Mucosa of gallbladder (tissue), 1 donor: ENCODE measurements at regions not wholly inside any gene's neighbourhood (a gene's known extent, or its start where the extent isn't known, plus 50 kb on each side); places are given as distances from the start of the nearest gene placed in this dataset.
"Not testable (repeated sequence)": the region's sequence is repeated elsewhere in the genome, so short reads cannot be mapped to it uniquely, and the experiment has no call there.

Source experiments
- DNase-seq: peaks from one replicate; pipeline ENCODE4 v3.0.0-alpha.2; 2020; ENCODE audit warnings: low spot score
- donor health status: DM: no; HTN: no; CAD: no.

DNA sequence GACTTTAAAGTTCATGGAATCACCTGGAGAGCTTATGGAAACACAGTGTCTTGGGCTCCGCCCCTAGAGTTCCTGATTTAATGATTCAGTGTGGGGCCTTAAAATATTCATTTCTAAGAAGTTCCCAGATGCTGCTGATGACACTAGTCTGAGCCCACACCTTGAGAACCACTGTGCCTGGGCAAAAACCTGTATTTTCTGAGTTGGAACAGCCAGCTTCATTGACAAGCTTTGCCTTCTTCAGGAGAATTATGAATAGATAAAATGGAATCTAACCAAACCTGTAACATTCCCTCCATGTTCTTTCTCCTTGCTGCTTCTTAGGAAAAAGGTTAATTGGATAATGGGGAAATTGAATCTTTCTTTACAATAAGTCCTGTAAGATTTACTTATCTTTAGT, 490.7 kb downstream of the DIPK2A start:
- DNase-seq, result no peak

DNA sequence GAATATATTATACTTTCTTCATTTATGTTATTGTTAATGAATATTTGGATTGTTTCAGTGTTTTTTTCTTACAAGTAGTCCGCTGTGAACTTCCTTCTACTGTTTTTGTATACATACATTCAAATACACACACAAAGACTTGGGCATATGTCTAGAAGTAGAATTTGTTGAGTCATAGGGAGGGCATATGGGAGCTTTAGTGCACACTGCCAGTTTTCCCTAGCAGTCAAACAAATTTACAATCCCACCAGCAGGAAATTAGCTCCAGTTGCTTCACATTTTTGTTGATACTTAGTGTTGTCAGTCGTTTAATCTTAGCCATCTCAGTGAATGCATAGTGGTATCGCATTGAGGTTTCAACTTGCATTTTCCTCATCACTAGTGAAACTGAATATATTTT, 492.3 kb downstream of the DIPK2A start:
- DNase-seq, result no peak

DNA sequence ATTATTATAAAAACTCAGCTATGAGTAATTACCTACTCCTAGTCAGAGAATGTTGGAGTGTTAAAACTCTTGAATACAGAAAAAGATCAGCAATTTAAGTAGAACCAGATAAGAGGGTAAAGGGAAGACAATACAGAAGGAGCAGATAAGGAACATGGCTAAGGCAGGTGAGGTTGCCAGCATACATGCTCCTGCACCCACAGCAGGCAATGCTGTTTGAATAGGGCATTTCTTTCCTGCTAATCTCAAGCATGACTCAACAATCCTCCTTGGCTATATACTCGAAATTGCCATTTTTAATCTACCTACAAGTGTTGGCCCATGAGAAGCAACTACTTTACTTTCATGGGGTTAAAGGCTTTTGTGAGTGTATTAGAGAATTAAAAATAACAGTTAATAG, 494.5 kb downstream of the DIPK2A start:
- DNase-seq, result no peak

DNA sequence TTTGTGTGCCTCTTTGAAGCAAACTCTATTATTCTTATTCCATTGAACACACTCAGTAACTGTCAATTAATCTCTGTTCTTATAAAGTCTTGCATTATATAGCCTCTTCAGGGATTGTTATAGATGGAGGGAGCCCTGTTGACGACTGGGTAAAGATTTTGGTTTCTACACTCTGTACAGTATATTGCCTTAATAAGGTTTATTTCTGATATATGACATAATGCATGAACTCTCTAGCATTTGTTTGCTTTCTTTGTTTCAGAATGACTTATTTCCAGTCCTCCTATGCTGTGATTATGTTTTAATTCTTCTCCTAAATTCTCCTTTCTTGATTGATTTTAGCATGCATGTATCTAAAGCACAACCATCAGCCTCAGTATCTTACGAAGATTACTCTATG, 494.9 kb downstream of the DIPK2A start:
- DNase-seq, result no peak

DNA sequence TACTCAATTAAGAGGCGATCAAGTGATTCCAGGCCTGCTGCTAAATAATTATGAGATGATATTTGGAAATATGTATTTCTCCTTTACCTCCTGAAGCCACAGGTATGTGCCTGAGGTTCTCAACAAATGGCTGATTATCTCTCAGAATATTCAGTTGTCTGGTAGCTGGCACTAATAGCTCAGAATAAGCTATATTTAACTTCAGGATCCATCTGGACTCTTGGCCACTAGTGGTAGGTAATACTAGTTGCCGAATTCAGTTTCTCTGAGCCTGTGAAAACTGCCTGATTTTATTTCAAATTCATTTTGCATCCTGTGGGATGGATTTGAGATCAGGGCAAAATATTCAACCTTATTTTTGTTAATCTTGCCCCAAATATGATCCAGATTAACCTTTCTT, 499.0 kb downstream of the DIPK2A start:
- no peak for DNase-seq

DNA sequence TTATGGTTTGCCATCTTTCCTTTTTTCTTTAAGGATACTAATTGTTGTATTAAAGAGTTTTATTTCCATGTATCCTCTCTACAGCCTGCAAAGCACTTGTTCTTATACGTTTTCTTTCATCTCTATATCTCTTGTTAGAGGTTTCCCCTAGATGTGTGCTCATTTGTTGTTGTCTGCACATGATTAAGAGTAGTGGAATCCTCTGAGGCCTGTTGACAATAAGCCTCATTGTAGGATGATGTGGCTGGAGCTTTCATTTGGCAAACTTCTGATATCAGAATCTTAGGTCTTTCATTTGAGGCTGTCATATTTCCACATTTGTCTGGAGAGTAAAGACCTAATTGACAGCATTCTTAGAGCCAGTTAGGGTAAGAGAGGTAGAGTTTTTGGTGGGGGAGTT, 506.0 kb downstream of the DIPK2A start:
- no peak for DNase-seq

DNA sequence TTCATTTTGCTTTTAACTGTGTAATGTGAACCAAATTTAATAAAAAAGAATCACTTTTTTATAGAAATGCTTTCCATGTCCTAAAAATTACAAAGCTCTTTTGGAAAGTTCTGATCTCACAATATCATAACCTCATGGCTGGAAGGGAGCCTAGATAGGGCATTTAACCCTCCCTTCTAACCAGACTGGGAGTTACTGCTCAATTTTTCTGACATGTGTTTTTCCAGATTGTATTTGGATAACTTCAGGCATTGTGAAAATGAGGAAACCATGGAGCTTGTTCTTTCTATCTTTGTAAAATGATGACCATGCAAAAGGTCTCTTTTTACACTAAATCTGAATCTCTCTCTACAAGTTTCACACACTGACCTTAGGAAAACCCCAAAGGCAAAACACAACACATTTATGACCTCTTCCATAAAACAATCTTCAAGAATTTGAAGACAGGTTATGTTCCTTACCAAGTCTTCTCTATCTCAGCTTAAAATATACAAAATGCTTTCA, 508.8 kb downstream of the DIPK2A start:
- DNase-seq, result no peak

DNA sequence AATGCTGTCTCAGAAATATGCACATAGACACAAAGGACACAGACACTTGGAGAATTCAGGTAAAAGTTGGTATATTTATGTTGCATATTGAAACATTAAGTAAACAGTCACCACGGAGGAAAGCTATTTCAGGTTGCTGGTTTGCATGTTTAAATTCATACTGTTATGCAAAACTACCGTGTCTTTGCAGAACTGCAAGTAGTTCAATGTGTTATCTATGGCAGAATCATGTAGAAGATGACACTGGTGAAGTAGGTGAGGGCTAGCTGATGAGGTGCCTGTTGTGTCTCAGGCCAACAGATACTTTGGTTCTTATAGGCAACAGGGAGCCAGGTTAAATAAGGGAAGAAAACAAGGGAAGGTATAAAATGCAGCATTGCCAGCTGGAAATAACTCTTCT, 511.3 kb downstream of the DIPK2A start:
- DNase-seq, result no peak

DNA sequence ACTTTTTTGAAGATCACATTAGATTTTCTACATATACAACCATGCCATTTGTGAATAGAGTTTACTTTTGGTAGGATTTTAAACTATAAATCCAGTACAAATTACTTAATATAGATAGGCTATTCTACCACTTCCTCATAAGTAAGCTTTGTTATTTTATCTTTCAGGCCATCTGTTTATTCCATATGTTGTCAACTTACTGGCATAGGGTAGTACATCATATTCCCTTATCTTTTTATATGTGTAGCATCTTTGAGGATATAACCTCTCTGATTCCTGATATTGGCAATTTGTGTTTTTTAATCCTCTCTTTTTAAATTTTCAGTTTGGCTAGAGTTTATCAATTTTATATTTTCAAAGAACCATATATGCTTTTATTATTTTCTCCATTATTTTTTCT, 515.4 kb downstream of the DIPK2A start:
- no peak for DNase-seq

DNA sequence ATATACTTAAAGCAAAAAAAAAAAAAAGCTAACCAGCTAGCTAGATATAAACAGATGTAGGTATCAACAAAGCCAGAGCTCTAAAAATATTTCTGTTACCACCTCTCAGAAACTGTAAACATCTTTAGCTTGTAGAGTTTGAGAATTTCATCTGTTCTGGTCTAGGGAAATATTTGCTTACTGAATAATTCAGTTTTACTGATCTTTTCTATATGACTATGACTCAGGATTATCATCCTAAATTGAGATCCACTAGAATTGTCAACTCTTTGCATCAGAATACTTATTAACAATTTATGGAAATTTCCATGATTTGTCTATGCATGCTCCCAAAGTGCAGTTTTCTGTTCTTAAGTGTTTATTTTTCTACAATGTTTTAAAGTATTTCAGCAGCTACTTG, 517.3 kb downstream of the DIPK2A start:
- DNase-seq, result no peak

DNA sequence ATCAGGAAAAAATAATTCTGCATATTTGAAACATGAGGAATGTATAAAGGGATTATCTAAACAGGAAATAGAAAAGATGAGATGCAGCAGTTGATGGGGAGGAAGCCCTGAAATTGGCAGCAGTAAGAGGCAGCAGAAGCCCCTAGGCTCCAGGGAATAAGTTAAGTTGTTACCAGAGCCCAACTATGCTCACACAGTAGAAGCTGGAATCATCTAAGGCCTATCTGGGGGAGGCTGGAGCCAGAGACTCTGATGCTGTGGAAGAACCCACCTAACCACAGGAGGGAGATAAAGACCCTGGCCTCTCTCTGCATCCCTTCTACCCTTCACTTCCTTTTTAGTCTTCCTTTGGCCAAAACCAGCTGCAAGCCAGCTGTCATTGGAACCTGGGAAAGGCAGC, 519.7 kb downstream of the DIPK2A start:
- DNase-seq, result no peak

DNA sequence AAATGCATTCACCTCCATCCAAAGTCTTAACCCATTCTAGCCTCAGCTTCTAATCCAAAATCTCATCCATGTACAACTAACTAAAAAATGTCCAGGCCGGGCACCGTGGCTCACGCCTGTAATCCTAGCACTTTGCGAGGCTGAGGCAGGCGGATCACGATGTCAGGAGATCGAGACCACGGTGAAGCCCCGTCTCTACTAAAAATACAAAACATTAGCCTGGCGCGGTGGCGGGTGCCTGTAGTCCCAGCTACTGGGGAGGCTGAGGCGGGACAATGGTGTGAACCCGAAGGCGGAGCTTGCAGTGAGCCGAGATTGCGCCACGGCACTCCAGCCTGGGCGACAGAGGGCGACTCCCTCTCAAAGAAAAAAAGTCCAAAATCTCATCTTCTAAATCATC, 523.0 kb downstream of the DIPK2A start:
- not testable (repeated sequence) for DNase-seq

DNA sequence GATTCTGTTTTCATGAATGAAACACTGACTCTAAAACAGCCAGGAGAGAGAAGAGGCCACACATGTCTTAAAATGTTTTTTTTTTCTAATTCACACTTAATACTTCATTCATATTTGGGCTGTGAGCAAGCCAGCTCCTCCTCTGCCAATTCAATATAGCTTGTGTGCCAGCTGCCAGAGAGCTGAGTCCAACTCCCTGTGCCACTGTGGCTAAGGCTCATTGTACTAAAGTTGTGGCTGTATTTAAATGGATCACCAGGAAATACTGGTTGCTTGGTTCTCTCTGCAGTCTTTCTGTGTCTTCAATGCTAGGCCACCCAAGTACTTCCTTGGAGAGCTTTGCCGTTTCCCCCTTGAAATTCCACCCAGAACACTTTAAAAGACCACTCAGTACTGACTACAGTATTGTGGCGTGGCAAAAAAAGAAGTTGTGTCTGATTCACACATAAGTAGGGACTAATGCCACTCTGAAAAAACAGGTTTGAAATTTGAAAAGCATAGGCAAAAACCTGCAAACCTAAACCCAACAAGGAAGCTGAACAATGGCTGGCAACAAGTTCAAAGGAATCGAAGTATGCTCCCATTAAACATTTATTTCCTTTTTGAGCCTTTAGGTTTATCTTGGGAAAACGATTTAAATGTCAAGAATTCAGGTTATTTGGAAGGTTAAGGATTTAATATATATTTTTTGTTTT, 524.7 kb downstream of the DIPK2A start:
- DNase-seq, result no peak

DNA sequence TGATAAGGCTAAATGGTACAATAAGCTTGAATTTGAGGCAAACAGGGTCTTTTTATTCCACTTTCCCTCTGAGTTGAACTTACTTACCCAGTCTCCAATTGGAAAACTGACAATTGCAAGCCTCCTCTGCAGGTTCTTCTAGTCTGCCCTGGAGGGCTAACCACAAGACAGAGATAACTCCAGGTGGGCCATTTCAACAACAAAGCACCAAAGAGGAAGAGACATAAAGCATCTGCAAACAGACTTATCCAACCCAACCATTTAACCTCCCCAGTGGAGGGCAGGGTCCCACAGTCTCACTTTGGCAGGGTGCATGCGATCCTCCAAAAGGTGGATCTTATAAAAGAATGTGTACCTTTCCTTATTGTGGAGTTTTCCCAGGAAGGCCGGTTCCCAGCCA, 525.8 kb downstream of the DIPK2A start:
- DNase-seq, result no peak

DNA sequence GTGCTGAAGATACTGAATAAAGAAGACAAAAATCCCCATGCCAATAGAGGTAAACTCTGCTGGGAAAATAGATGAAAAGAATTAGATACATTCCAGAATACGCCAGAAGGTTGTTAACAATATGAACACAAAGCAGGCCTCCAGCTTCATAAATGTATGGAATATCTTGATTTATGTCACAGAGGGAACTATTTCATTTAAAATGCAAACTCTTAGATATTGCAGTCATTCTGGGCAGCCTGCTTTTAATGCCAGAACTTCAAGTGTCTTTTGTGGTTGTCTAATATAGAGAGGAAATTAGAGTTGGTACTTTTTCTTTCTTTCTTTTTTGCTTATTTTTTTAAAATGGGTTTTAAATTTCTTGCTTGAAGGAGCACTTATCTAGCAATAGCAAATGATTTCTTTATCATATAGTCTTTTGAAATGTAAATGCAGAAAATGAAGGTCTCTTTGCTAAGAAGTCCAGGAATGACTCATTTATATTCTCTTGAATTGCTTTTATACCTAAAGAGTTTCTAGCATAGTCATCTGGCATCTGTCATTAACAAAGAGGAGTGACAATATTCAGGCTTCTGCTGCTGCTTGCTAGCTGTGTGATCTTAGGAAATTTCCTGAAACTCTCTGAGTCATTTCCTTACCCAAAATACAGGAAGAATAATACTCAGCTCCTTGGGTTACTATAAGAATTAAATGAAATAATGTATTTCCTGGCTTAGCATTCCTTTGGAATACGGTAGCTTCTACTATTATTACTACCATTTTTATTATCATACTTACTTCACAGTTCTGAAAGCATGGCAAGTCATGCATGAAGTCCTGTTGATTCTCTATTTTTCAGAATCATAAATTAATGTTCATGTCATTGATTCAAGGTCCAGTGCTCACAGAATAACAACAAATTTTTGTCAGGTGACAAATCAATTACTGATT, 527.6 kb downstream of the DIPK2A start:
- DNase-seq, result no peak

DNA sequence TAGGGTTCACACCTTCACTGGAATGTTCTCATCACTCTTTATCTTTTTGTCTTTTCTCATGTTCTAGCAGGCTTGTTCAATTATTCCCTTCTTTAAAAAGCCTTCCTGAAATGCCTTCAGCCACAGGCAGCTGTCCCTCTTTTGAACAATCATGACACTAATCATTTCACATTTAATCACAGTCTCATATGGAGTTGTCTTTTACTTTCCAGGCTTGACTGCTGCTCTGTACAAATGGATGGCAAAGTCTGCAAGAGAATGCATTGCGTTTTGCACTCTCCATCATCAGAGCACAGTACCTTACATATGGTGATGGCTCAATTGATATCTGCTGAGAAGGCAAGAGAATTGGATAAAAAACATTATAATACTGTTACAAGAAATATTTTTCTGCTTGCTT, 529.8 kb downstream of the DIPK2A start:
- no peak for DNase-seq

DNA sequence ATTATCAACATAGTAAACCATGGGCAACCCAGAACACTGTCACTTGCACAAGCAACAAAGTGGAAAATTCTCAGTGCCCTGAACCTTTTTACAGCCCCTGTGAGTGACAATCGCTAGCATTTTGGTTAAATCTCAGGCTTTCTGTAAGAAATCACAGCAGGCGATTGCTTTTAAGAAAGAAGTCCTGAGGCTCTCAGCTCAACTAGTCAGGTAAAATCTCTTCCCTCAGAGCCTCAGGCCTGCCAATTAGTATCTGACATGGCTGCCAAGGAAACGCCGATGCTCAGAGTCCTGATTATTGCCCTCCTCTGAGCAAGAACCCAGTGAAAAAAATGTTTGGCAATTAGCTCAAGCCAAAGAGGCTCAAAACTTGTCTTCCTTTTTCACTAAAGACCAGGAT, 530.8 kb downstream of the DIPK2A start:
- no peak for DNase-seq

DNA sequence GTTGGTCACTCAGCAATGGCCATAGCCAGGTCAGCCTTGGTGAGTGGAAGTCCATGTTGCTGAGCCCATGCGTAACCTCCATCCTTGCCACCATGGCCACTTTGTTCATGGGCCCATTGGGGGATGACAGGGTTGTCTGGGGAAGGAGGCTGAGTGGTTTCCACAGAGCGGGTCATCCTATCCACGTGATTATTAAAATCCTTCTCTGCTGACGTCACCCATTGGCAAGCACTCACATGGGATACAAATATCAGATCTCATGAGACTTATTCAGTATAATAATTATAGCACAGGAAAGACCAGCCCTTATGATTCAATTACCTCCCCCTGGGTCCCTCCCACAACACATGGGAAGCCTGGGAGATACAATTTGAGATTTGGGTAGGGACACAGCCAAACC, 534.8 kb downstream of the DIPK2A start:
- DNase-seq, result not testable (repeated sequence)

DNA sequence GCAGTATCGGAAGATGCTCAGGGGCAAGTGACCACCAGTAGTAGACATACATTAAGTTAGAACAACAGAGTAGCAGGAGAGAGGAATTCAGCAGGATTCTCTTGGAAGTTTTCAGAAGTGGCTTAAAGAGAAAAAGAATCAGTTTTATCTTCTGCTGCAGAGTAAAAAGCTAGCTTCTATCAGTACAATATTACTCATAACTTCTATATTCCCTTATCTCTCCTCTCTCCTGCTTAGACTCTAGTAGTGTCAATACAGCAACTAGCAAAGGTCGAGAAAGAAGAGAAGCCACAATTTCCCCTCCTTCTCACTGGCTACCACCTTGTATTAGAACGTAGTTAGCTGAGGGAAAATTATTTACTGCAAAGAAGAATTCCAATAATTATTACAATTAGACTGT, 539.7 kb downstream of the DIPK2A start:
- no peak for DNase-seq

DNA sequence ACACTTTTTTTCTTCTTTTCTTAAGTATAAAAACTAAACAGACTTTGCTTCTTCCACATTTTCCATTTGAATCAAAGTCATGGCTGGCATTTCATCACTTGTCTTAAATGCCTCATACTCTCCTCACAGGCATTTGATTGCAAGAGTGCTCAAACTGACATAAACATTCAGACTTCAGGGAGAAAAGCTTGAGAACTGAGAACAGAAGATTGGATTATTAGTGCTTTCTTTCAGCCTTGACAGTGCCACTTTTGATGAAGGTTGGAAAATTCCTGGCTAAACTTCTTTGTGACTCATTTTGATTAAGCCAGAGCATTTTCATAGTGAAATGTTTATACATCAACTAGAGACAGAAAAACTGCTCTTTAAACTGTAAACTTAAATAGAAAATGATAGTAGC, 544.4 kb downstream of the DIPK2A start:
- no peak for DNase-seq

DNA sequence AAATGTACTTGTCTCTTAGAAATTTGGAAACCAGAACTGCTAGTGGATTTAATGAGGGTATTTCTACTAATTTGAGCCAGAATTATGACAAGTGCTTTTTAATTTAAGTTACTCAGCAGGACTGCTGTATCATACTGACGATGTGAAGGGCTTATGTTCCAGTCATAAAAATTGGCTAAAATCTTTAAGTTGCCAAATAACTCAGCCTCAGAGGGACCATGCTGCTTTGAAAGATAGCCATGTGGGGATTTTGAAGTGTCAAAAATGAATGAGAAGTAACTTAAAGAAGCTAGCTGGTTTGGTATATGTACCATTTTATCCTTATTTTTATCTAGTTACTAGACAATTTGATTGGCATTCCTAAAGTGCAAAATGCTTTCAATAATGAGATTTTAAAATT, 545.0 kb downstream of the DIPK2A start:
- DNase-seq, result no peak

DNA sequence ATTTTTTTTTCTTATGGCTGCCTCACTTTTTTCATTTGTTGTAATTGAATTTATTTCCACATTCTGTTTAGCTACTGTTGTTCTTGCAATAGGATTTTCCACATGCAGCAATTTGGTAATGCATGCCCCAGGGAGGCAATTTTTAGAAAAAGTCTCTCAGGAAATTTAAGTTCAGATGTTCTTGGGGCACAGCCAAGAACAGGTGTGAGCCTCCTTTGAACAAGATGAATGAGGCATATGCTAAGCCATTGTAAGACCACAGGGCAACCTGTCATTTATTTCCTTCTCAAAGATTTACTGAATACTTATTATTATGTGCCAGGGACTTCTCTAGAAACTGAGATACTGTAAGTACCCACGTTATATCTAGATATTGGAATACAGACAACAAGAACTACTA, 549.5 kb downstream of the DIPK2A start:
- DNase-seq, result no peak

DNA sequence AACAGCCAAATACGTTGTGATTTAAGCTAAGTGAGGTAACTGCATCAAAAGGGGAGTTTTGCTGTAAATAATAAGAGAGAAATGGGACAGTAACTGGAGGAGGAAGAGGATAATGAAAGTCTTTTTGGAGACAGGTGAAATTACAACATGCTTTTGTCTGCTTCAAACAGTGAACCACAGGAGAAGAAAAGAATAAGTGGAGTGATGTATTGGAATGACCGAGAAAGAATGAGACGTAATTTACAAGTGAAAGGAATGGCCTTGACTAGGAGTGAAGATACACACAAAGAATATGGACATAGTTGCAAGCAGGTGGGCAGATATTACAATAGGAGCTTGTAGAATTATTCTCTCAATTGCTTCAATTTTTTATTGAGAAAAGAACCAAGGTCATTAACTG, 550.8 kb downstream of the DIPK2A start:
- no peak for DNase-seq
